Brain microvascular endothelial cell (primary cell): ENCODE measurements at regions not wholly inside any gene's neighbourhood (a gene's known extent, or its start where the extent isn't known, plus 50 kb on each side); places are given as distances from the start of the nearest gene placed in this dataset.

Experiments
- DNase-seq: peaks from one replicate; pipeline ENCODE4 v3.0.0-alpha.2; 2020
- H3K27ac ChIP-seq: fragments of 250-450 bp; sonication (Bioruptor Pico); 2 replicates; pipeline ENCODE4 v1.5.1; 2020; ENCODE audit warnings: mild to moderate bottlenecking, moderate library complexity
- H3K27me3 ChIP-seq: fragments of 250-450 bp; sonication (Bioruptor Pico); replicated peaks from 2 replicates; pipeline ENCODE4 v1.5.1; 2020; ENCODE audit warnings: mild to moderate bottlenecking
- H3K36me3 ChIP-seq: fragments of 250-450 bp; sonication (Bioruptor Pico); replicated peaks from 2 replicates; pipeline ENCODE4 v1.5.1; 2020; ENCODE audit warnings: mild to moderate bottlenecking
- H3K4me3 ChIP-seq: 2 replicates; pipeline ENCODE4 v1.5.1; 2011; ENCODE audit warnings: low read depth, mild to moderate bottlenecking, control low read depth, low read length, moderate library complexity
- in situ Hi-C: cut with HindIII; loops from 2 replicates; pipeline ENCODE4 v1.10.0; 2017; ENCODE audit warnings: low sequenced_read_pairs, low pct_ligation_motif_present
- TF ChIP-seq, protein P1 (sequence below): IDR thresholded peaks from 2 replicates; pipeline ENCODE4 v1.5.1; 2011; ENCODE audit warnings: low read depth, mild to moderate bottlenecking, moderate library complexity, low read length, control low read depth, inconsistent platforms; ENCODE audit errors: missing control alignments

DNA sequence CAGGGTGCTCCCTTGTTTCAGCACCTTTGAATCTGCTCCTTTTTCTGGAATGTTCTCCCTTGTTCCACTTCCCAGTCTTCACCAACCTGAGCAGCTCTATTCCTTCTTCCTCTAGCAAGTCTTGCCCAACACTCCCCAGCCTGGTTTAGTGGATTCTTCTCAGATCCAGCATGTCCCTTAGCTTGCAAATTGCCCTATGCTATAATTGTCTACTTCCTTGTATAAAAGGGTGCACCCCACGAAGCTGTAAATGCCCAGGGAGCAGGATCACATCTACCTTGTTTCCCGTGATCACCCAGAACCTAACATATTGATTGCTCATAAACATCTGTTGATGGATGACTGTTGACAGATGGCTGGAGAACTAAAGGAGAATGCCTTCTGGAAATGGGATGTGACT is 93.2 kb upstream of the C1QTNF9B start:
- in situ Hi-C loops = no loop called here
- Histone ChIP-seq H3K27ac (no peak overlapping the region), H3K27me3 (no peaks in the 10 kb centered on the region), H3K4me3 (no peak overlapping the region), H3K36me3 (no peaks in the 10 kb centered on the region)
- no peak for DNase-seq
- TF ChIP-seq, protein P1, sequence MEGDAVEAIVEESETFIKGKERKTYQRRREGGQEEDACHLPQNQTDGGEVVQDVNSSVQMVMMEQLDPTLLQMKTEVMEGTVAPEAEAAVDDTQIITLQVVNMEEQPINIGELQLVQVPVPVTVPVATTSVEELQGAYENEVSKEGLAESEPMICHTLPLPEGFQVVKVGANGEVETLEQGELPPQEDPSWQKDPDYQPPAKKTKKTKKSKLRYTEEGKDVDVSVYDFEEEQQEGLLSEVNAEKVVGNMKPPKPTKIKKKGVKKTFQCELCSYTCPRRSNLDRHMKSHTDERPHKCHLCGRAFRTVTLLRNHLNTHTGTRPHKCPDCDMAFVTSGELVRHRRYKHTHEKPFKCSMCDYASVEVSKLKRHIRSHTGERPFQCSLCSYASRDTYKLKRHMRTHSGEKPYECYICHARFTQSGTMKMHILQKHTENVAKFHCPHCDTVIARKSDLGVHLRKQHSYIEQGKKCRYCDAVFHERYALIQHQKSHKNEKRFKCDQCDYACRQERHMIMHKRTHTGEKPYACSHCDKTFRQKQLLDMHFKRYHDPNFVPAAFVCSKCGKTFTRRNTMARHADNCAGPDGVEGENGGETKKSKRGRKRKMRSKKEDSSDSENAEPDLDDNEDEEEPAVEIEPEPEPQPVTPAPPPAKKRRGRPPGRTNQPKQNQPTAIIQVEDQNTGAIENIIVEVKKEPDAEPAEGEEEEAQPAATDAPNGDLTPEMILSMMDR = no peak

GRCh38 chr13:23991119-23991518 is 93.8 kb upstream of the C1QTNF9B start:
- Histone ChIP-seq H3K27me3 (no peaks in the 10 kb centered on the region), H3K27ac (no peak overlapping the region), H3K4me3 (no peak overlapping the region), H3K36me3 (no peaks in the 10 kb centered on the region)
- TF ChIP-seq, protein P1 = no peak
- in situ Hi-C loops = no loop called here
- no peak for DNase-seq

DNA sequence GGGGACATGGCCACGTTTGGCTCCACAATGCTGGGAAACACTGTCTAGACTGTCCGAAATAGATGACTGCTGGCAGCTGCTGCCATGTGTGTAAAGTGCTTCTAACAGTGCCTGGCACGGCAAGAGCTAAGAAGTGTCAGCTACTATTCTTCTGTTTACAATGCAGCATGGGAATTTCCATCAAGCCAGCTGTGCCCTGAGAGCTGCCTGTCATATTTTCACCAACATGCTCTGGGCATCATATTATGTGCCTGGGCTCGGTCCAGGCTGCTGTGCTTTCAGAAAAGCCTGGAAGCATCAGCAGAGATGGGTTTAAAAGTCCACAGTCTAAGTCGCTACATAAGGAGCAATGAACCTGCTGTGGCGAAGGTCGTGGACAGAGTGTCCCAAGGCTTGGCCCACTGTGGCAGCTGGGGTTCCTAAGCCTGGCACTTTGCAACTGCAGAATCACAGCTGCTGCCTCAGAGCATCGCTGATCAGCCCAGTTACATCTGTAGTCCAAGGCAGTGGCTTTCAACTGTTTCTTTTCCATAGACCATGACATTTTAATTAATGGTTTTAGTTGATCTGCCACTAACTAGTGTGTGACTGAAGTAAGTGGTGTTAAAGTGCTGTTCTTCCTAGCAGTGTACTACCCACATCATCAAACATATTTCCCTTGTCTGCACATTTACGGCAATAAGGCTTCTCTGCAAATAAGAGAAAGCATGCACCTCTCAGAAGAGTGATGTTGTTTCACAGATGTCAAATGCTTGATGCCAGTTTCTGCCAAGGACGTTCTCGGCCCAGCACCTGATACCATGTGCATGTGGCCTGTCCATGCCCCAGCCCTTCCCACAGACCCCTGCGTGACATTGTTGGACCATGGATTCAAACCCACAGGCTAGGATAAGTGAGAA is 95.7 kb upstream of the C1QTNF9B start:
- in situ Hi-C loops = no loop called here
- DNase-seq = no peak
- TF ChIP-seq, protein P1 = no peak
- Histone ChIP-seq H3K4me3 (no peak overlapping the region), H3K27me3 (no peaks in the 10 kb centered on the region), H3K27ac (no peak overlapping the region), H3K36me3 (no peaks in the 10 kb centered on the region)

GRCh38 chr13:23993680-23993985 is 96.3 kb upstream of the C1QTNF9B start:
- TF ChIP-seq, protein P1 = no peak
- H3K4me3 ChIP-seq = no peak overlapping the region
- no peak overlapping the region for H3K27ac ChIP-seq
- in situ Hi-C loops = no loop called here
- DNase-seq = peak; percentile 27
- H3K36me3 ChIP-seq = no peaks in the 10 kb centered on the region
- H3K27me3 ChIP-seq = no peaks in the 10 kb centered on the region

DNA sequence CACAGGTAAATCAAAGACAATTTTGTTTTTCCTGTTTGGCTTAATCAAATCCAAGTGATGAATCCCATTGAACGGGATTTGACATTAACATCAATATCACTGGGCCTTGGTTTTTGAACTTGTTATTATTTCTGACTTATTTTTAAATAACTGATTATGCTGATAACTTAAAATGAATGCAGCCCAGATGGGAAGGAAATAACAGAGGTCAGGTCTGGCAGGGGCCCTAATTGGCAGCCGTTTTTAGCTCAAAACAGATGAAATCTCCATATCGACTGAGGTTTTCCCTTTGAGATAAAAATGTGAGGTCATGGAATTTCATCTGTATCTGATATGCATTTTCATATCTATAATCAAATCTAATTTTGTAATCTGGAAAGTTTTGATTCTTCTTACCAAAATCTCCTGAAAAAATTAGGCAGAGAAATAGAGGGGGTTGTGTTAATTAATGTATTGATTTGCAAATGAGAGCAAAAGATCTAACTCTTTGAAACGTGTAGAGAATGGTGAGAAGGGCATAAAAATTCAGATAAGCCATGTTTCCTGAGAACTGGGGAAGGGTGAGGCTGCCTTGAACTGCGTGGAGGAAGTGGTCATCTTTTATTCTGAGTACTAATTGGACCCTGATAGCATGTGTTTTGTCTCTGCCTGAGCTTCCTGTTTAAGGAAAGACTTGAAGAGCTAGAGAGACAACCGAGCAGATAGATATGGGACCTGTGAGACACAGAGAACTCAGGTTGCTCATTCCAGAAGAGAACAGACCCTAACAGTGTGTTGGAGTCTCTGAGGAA is 98.2 kb upstream of the C1QTNF9B start:
- TF ChIP-seq, protein P1 = no peak
- Histone ChIP-seq H3K4me3 (no peak overlapping the region), H3K36me3 (no peaks in the 10 kb centered on the region), H3K27ac (no peak overlapping the region), H3K27me3 (no peaks in the 10 kb centered on the region)
- no peak for DNase-seq
- in situ Hi-C loops = no loop called here
